Activated CD4-positive, alpha-beta T cell treated with anti-CD3 and anti-CD28 coated beads, Interleukin-2, Interleukin-4, amounts not matched to agents 100 ng/mL and 50 ng/mL, durations not matched to agents 16 hours and 8 hours (primary cell): ENCODE measurements at regions not wholly inside any gene's neighbourhood (a gene's known extent, or its start where the extent isn't known, plus 50 kb on each side); places are given as distances from the start of the nearest gene placed in this dataset.

Experiments used
- DNase-seq: peaks from one replicate; pipeline ENCODE4 v3.0.0-alpha.2; 2020; ENCODE audit warnings: low spot score

- no peak for DNase-seq
Observed at GRCh38 chrX:98605941-98606340, 1722.2 kb downstream of the RPA4 start.

GRCh38 chrX:98607739-98608138 lies 1724.0 kb downstream of the RPA4 start:
- DNase-seq, result no peak

- no peak for DNase-seq
Observed at GRCh38 chrX:98627645-98628044, 1743.9 kb downstream of the RPA4 start.

- no peak for DNase-seq
Observed at GRCh38 chrX:98637451-98637850, 1753.7 kb downstream of the RPA4 start.

GRCh38 chrX:98646351-98646750 lies 1762.6 kb downstream of the RPA4 start:
- no peak for DNase-seq

- DNase-seq, result no peak
Observed at GRCh38 chrX:98654565-98654964, 1755.5 kb downstream of the PCDH19 start.
